ENCODE measurements at regions not wholly inside any gene's neighbourhood (a gene's known extent, or its start where the extent isn't known, plus 50 kb on each side); places are given as distances from the start of the nearest gene placed in this dataset.

DNA sequence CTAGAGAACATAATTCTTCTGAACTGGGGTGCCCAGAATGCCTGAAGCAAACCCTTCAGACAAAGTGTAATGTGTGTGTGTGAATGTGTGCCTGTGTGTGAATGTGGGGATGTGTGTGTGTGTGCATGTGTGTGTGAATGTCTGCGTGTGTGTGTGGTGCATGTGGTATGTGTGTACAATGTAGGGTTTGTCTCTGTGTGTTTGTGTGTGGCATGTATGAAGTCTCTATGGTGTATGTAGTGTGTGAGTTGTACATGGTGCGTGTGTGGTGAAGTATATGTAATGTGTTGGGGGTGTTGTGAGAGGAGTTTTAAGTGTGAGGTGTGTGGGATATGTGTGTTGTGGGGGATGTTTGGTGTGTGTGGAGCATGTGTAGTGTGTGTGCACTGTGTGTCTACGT is 129.3 kb upstream of the SOX11 start:
- no peak for DNase-seq (ENCODE audit: low read depth)
- TF ChIP-seq, protein P1, sequence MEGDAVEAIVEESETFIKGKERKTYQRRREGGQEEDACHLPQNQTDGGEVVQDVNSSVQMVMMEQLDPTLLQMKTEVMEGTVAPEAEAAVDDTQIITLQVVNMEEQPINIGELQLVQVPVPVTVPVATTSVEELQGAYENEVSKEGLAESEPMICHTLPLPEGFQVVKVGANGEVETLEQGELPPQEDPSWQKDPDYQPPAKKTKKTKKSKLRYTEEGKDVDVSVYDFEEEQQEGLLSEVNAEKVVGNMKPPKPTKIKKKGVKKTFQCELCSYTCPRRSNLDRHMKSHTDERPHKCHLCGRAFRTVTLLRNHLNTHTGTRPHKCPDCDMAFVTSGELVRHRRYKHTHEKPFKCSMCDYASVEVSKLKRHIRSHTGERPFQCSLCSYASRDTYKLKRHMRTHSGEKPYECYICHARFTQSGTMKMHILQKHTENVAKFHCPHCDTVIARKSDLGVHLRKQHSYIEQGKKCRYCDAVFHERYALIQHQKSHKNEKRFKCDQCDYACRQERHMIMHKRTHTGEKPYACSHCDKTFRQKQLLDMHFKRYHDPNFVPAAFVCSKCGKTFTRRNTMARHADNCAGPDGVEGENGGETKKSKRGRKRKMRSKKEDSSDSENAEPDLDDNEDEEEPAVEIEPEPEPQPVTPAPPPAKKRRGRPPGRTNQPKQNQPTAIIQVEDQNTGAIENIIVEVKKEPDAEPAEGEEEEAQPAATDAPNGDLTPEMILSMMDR (conservative IDR thresholded peaks at IDR 0.05; ENCODE audit: low read depth, low read length): no peak

DNA sequence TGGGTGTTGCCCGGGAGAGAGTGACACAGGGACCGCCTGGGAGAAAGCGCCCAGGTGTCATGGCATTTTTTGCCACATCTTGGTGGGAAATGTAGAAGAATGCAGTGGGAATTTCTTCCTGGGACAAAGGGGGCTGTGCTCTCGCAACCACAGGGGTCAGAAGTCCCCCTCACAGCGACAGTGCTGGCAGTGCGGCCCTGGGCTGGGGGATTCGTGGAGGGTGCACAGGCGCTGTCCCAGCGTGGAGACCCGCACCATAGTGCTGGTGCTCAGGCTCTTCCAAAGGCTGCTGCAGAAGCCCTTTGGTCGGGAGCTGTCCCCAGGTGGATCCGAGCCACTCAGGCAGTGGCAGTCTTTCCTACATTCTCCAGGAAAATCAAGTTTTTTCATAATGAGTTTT is 128.8 kb upstream of the SOX11 start:
- DNase-seq (ENCODE audit: low read depth): no peak
- H3K4me3 ChIP-seq (ENCODE audit: low read depth, low read length): no peak overlapping the region
- TF ChIP-seq, protein P1 (conservative IDR thresholded peaks at IDR 0.05; ENCODE audit: low read depth, low read length): no peak

More for the DNA sequence above, 129.3 kb upstream of the SOX11 start:
- H3K4me3 ChIP-seq (ENCODE audit: low read depth, low read length): no peak overlapping the region

DNA sequence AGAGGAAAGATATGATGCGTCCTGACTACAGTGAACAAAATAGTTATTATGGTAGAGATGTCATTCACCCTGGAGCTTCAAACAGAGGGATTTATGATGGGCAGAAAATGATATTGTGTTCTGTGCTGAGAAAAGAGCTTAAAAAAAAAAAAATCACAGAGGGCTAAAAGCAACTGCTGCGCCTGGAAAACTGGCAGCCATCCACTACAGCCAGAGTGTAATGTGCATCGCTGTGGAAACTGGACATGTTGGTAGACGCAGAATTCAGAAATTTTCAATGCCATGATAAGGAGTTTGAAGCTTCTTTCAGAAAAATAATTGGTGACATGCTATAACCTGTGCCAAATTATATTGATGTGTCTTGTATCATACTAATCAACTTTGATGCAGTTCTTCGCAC is 122.9 kb upstream of the SOX11 start:
- H3K4me3 ChIP-seq (ENCODE audit: low read depth, low read length): no peak overlapping the region
- TF ChIP-seq, protein P1 (conservative IDR thresholded peaks at IDR 0.05; ENCODE audit: low read depth, low read length): no peak
- DNase-seq (ENCODE audit: low read depth): no peak

DNA sequence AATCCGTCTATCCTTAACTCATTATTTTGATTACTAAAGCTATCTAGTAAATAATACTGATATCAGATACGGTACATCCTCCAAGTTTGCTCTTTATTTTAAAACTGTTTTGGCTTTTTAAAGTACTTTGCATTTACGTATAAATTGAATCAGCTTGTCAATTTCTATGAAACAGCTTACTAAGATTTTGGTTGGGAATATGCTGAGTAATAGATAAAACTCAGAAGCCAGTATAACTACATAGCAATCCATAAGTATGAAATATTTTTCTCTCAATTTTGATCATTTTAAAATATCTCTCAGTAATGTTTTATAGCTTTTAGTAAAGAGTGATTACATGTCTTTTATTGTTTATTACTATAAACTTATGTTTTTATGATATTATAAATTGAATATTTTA is 116.2 kb upstream of the SOX11 start:
- DNase-seq (ENCODE audit: low read depth): no peak
- TF ChIP-seq, protein P1 (conservative IDR thresholded peaks at IDR 0.05; ENCODE audit: low read depth, low read length): no peak
- H3K4me3 ChIP-seq (ENCODE audit: low read depth, low read length): no peak overlapping the region

DNA sequence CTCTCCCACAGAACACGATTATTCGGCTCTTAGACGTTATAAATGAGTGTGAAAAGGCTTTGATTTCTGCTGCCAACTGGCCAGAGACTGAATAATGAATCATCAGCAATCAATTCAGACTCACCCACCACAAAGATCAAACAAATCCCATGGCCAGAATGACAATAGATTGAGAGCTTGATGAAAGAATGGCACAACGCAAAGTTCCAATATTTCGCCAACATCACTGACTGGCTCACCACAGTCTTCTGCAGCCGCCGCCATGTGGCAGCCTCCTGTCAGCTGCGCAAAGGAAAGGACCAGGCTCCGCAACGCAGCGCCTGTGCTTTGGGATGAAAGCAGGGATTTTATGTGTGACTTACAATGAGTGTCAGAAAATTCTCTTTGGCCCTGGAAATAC is 104.4 kb upstream of the SOX11 start:
- no peak for DNase-seq (ENCODE audit: low read depth)
- TF ChIP-seq, protein P1 (conservative IDR thresholded peaks at IDR 0.05; ENCODE audit: low read depth, low read length): no peak

DNA sequence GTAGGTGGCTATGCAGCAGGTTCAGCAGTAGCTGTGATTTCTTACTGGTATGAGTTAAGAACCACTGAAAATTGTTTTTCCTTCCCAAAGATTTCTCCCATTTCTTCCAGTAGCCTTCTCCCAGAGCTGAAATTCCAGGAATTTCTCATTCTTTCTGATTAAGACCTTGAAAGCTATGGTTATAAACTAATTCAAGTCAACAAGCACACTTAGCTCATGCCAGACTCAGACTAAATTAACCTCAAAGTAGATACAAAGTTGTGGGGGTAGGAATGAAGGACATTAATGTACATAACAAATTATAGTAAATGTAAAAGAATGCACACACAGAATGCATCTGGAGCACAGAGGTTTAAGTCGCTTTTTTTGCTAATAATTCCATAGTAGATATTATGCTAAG is 103.6 kb upstream of the SOX11 start:
- no peak for DNase-seq (ENCODE audit: low read depth)
- TF ChIP-seq, protein P1 (conservative IDR thresholded peaks at IDR 0.05; ENCODE audit: low read depth, low read length): no peak
- H3K4me3 ChIP-seq (ENCODE audit: low read depth, low read length): no peak overlapping the region

More for the DNA sequence above, 104.4 kb upstream of the SOX11 start:
- no peak overlapping the region for H3K4me3 ChIP-seq (ENCODE audit: low read depth, low read length)

DNA sequence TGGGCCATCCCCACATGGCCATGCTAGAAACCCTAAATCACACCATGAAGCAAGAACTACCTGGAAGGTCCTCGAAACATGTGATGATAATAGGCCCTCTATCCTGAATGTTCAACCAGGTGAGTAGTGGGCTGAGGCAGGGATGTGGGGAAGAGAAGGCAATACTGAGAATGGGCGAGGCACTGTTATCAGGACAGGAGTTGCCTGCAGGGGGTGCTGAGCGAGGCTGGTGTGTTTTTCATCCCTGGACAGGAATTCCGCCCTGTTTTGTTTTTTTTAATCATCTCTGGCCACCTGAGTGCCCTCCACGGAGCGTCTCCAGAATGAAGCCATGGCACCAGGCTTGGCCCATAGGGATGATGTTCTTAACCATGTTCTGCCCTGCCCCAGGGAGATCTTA is 103.0 kb upstream of the SOX11 start:
- no peak overlapping the region for H3K4me3 ChIP-seq (ENCODE audit: low read depth, low read length)
- no peak for DNase-seq (ENCODE audit: low read depth)
- TF ChIP-seq, protein P1 (conservative IDR thresholded peaks at IDR 0.05; ENCODE audit: low read depth, low read length): no peak

Data from choroid plexus epithelial cell (primary cell).